ENCODE measurements at regions not wholly inside any gene's neighbourhood (a gene's known extent, or its start where the extent isn't known, plus 50 kb on each side); places are given as distances from the start of the nearest gene placed in this dataset.

GRCh38 chr5:44659334-44659733, 149.4 kb upstream of the MRPS30 start:
- DNase-seq (ENCODE audit: low read depth): no peak

DNA sequence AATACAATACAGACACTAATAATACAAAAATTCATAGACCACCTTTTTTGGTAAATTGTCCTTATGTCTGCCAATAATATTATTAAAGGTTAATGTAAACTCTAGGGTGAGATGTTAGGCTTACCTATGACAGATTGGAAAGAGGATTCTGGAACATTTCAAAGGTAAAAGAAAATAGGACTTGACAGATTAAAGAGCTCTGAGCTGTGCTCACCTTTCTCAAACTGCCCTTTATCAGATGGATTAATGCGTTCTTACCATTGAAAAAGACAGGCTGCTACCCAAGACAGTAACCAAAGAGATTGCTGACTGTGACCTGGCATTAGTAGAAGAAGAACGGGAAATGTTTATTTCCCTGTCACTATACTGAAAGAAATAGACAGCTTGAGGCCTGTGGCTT, 156.1 kb upstream of the MRPS30 start:
- DNase-seq (ENCODE audit: low read depth): no peak

- no peak for DNase-seq (ENCODE audit: low read depth)
Observed at GRCh38 chr5:44646016-44646415, 162.7 kb upstream of the MRPS30 start.

- no peak for DNase-seq (ENCODE audit: low read depth)
Observed at GRCh38 chr5:44645502-44645901, 163.2 kb upstream of the MRPS30 start.

GRCh38 chr5:44644628-44645027, 164.1 kb upstream of the MRPS30 start:
- DNase-seq (ENCODE audit: low read depth): no peak

- no peak for DNase-seq (ENCODE audit: low read depth)
Observed at GRCh38 chr5:44641820-44642219, 166.9 kb upstream of the MRPS30 start.

GRCh38 chr5:44640945-44641456, 167.7 kb upstream of the MRPS30 start:
- no peak for DNase-seq (ENCODE audit: low read depth)

DNA sequence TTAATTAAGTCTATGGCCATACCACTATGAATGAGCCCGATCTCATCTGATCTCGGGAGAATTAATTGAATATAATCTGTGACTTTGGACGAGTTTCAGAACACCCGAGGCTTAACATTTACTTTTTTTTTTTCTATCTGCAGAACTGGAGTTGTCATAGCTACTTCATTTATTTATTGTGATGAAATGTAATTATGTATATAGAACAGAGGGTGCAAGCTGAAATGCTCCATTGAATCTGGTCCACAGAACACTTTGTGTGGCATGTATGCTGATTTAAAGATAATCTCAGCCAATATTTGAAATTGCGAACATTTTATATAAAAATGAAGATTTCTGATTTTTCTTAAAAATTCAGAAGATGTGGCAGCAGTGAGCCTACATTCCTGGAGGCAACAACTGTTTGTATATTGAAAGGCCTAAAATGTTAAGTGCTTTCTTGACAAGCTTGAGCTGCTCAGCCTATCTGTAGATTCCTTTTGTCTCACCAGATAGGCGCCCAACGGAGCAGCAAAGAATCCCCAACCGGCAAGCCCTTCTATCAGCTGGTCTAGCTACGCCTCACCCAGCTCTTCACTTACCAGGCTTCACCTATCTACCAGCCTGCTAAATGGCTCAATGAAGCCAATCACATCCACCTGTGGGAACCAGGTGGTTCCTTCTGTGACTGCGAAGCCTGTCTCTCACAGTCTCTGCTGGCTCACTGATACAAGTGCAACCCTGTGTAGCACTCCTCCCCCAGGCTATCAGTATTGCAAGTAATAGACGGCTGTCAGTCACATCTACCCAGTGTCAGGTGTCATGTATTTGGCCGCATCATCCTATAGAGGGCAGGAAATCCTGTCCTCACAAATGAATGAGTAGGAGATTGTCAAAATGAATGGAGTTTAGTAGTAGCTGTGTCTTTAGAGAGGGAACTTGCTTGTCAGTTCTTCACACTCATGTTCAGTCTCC, 170.6 kb upstream of the MRPS30 start:
- DNase-seq (ENCODE audit: low read depth): no peak

DNA sequence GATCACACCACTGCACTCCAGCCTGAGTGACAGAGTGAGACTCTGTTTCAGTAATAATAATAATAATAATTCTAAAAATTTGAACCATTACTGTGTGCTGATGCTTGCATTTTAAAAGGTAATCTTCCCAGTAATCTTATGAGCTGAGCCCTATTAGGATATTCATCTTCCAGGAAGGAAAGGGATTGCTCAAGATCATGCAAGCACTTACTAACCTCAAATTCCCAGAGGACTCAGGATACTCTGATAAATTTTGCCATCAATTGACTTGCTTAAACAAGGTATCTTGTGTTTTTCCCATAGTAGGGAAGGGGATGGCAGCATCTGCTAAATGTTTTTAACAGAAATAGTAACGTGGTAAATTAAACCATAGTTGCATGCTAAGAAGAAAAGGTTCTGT, 176.4 kb upstream of the MRPS30 start:
- no peak for DNase-seq (ENCODE audit: low read depth)

DNA sequence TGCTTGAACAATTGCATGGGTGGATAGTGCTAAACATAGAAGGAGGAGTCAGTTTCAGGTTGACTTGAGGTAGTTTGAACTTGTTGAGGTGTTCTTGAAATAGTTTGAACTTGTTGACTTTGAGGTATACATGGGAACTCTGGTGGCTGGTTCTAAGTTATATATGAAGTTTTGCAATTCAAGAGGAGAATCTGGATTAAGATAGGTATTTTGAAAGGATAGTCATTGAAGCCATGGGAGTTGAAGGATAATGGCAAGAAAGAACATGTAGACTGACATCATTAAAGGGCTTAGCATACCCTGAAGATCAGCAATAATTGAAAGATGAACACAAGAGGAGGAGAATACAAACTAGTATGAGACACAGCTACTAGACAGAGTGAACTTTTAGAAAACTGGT, 181.9 kb upstream of the MRPS30 start:
- DNase-seq (ENCODE audit: low read depth): no peak

GRCh38 chr5:44622331-44622730, 186.4 kb upstream of the MRPS30 start:
- DNase-seq (ENCODE audit: low read depth): no peak

DNA sequence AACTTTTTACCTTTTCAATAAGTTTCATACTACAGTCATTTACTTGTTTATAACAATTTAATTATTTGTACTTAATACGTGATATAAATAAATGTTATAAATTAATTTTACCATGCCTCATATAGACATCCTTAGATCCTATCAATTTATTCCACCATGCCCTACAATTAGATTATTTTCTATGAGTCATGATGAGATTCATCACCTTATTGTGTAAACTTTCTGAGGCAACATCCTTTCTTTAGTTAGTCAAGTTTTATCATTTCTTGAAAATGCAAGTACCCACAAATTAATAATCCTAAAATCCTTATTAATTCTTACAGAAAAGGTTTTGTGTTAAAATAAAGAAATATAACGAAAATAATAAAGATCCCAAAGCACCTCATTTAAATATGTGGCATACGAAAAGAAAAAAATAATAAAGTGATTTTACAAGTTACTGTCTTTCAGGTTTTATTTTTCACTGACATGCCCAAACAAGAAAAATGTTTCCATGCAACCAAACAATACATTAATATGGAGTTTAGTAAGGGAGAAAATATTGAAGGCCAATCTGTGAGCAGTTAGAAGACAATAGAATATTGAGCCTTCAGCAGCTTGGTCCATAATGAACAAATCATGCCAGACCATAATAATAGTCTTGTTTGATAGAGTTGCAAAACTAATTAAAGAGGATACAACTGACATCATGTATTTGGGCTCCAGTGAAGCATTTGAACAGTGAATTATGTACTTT, 188.7 kb upstream of the MRPS30 start:
- DNase-seq (ENCODE audit: low read depth): no peak

DNA sequence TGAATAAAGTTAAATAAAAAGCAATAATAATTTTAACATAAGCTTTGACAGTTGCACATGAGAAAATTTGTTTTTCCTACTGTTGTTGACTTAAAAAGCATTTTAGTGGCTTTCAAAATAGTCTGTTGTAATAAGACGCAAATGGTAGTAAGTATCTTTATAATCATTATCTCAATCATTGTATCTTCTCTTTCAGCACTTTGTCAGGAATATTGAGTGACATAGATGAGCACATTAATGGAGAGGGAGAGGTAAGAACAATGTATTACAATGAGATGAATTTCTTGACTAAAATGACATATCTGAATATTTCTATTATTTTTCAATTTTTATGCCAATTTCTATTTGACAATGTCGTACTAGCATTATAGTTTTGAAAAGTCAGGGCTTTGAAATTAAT, 193.9 kb upstream of the MRPS30 start:
- no peak for DNase-seq (ENCODE audit: low read depth)

DNA sequence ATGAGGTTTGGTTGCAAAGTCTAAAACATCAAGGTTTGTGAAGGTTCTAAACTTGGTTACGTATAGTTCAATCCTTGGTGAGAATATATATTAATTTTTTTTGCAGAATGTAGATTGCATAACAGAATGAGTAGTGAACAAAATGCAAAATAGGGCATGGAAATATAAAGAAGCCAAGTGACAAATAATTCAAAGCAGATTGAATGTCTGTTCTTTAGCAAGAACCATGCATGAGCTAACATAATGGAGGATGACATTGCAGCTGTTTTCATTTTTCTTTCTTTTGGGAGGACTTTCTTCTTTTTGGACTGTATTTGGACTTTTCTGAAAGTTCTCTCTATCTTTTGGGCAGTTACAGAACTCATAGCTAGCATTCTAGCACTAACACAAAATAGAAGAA, 194.8 kb upstream of the MRPS30 start:
- DNase-seq (ENCODE audit: low read depth): peak; percentile 3

- DNase-seq (ENCODE audit: low read depth): no peak
Observed at GRCh38 chr5:44605926-44606325, 202.8 kb upstream of the MRPS30 start.

GRCh38 chr5:44603496-44604272, 205.1 kb upstream of the MRPS30 start:
- no peak for DNase-seq (ENCODE audit: low read depth)

- DNase-seq (ENCODE audit: low read depth): no peak
Observed at GRCh38 chr5:44574678-44575077, 185.5 kb upstream of the FGF10 start.

DNA sequence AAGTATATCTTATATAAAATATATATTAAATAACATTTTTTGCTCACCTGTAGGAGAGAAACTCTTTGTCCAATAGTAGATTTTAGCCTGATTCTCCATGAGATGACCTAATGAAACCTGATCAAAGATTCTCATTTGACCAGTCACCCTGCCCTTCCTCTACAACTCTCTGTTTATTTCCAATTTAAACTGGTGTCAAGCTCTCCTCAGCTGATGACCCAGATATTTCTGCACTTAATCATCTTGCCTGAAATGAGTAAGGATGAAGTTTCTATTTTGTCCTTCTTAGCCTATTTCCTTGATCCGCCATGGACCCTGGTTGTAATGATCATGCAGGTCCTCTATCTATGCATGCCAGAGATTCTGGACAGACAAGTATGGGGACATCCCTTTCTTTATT, 179.3 kb upstream of the FGF10 start:
- no peak for DNase-seq (ENCODE audit: low read depth)

- no peak for DNase-seq (ENCODE audit: low read depth)
Observed at GRCh38 chr5:44565902-44566301, 176.7 kb upstream of the FGF10 start.

DNA sequence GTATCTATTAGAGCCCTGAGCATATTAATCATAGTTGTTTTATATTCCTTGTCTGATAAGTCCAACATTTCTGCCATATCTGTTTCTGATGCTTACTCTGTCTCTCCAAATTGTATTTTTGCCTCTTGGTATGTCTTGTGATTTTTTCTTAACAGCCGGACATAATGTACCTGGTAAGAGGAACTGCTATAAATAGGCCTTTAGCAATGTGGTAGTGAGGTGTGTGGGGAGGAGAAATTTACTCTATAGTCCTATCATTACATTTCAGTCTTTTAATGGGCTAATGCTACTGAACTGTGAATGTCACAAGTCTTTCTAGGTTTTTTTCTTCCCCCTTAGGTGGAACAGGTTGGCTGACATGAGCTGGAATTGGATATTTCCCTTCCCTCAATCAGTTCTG, 176.1 kb upstream of the FGF10 start:
- no peak for DNase-seq (ENCODE audit: low read depth)

- DNase-seq (ENCODE audit: low read depth): peak; percentile 79
Observed at GRCh38 chr5:44546286-44546685, 157.1 kb upstream of the FGF10 start.

GRCh38 chr5:44543511-44543910, 154.3 kb upstream of the FGF10 start:
- no peak for DNase-seq (ENCODE audit: low read depth)
